ENCODE measurements at regions not wholly inside any gene's neighbourhood (a gene's known extent, or its start where the extent isn't known, plus 50 kb on each side); places are given as distances from the start of the nearest gene placed in this dataset.

- DNase-seq (ENCODE audit: low spot score) = no peak
Measured at GRCh38 chr7:47690902-47691558, 109.1 kb upstream of the TNS3 start.

- no peak for DNase-seq (ENCODE audit: low spot score)
Measured at GRCh38 chr7:47689558-47689957, 107.6 kb upstream of the TNS3 start.

- DNase-seq (ENCODE audit: low spot score) = no peak
Measured at GRCh38 chr7:47688311-47689100, 106.6 kb upstream of the TNS3 start.

GRCh38 chr7:47685712-47686376 lies 103.9 kb upstream of the TNS3 start:
- DNase-seq (ENCODE audit: low spot score) = peak; percentile 26

- DNase-seq (ENCODE audit: low spot score) = no peak
Measured at GRCh38 chr7:47685151-47685550, 103.2 kb upstream of the TNS3 start.

GRCh38 chr7:47684728-47685127 lies 102.8 kb upstream of the TNS3 start:
- no peak for DNase-seq (ENCODE audit: low spot score)

GRCh38 chr7:47683485-47683898 lies 101.6 kb upstream of the TNS3 start:
- no peak for DNase-seq (ENCODE audit: low spot score)

- no peak for DNase-seq (ENCODE audit: low spot score)
Measured at GRCh38 chr7:47682874-47683273, 101.0 kb upstream of the TNS3 start.

- no peak for DNase-seq (ENCODE audit: low spot score)
Measured at GRCh38 chr7:47681249-47681810, 99.4 kb upstream of the TNS3 start.

- no peak for DNase-seq (ENCODE audit: low spot score)
Measured at GRCh38 chr7:47678641-47679380, 96.9 kb upstream of the TNS3 start.

- DNase-seq (ENCODE audit: low spot score) = no peak
Measured at GRCh38 chr7:47677664-47678063, 95.8 kb upstream of the TNS3 start.

- no peak for DNase-seq (ENCODE audit: low spot score)
Measured at GRCh38 chr7:47677093-47677492, 95.2 kb upstream of the TNS3 start.

- no peak for DNase-seq (ENCODE audit: low spot score)
Measured at GRCh38 chr7:47672977-47673381, 91.1 kb upstream of the TNS3 start.

GRCh38 chr7:47672271-47672791 lies 90.4 kb upstream of the TNS3 start:
- no peak for DNase-seq (ENCODE audit: low spot score)

- no peak for DNase-seq (ENCODE audit: low spot score)
Measured at GRCh38 chr7:47671358-47671757, 89.4 kb upstream of the TNS3 start.

- no peak for DNase-seq (ENCODE audit: low spot score)
Measured at GRCh38 chr7:47670729-47671128, 88.8 kb upstream of the TNS3 start.

- DNase-seq (ENCODE audit: low spot score) = peak; percentile 55
Measured at GRCh38 chr7:47669901-47670384, 88.0 kb upstream of the TNS3 start.

GRCh38 chr7:47669178-47669891 lies 87.4 kb upstream of the TNS3 start:
- peak; percentile 79 for DNase-seq (ENCODE audit: low spot score)

GRCh38 chr7:47666164-47666862 lies 84.4 kb upstream of the TNS3 start:
- DNase-seq (ENCODE audit: low spot score) = no peak

- DNase-seq (ENCODE audit: low spot score) = no peak
Measured at GRCh38 chr7:47664650-47665195, 82.8 kb upstream of the TNS3 start.
